BE2C (cell line): ENCODE measurements at regions not wholly inside any gene's neighbourhood (a gene's known extent, or its start where the extent isn't known, plus 50 kb on each side); places are given as distances from the start of the nearest gene placed in this dataset.
"Not testable (repeated sequence)": the region's sequence is repeated elsewhere in the genome, so short reads cannot be mapped to it uniquely, and the experiment has no call there.

Source experiments
- DNase-seq: peaks from one replicate; pipeline ENCODE4 v3.0.0-alpha.2; 2020
- H3K27me3 ChIP-seq: fragments of 250-450 bp; sonication (Bioruptor Pico); 2 replicates; pipeline ENCODE4 v1.5.1; 2020; ENCODE audit warnings: mild to moderate bottlenecking
- H3K36me3 ChIP-seq: fragments of 250-450 bp; sonication (Bioruptor Pico); 2 replicates; pipeline ENCODE4 v1.5.1; 2020; ENCODE audit warnings: mild to moderate bottlenecking
- H3K4me1 ChIP-seq: fragments of 250-450 bp; sonication (Bioruptor Pico); 2 replicates; pipeline ENCODE4 v1.5.1; 2020
- H3K4me3 ChIP-seq: 2 replicates; pipeline ENCODE4 v1.5.1; 2011; ENCODE audit warnings: low read depth, low read length
- H3K9me3 ChIP-seq: fragments of 250-450 bp; sonication (Bioruptor Pico); 2 replicates; pipeline ENCODE4 v1.5.1; 2020
- TF ChIP-seq, protein P1 (sequence below): IDR thresholded peaks from 2 replicates; pipeline ENCODE4 v1.5.1; 2012; ENCODE audit warnings: mild to moderate bottlenecking, low read depth, low read length

DNA sequence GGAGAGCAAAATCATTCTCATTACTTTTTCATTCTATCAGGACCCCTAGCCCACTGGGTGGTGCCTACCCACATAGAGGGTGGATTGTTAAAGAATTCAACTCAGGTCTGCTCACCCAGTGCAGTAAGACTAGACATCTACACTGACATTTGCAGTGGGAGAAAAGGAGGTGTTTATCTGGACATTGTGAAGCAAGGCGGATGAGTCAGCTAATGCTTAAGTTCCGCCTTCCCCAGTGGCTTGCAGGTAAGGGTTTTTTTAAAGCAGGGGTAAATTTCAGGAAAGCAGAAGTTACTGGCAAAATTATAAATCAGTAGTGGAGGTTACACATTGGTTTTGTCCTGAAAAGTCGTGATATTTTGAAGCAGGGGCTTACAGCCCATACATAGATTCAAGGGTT, 359.2 kb upstream of the NPAP1 start:
- not testable (repeated sequence) for H3K9me3 ChIP-seq, H3K4me1 ChIP-seq, H3K36me3 ChIP-seq, H3K4me3 ChIP-seq, H3K27me3 ChIP-seq, DNase-seq

DNA sequence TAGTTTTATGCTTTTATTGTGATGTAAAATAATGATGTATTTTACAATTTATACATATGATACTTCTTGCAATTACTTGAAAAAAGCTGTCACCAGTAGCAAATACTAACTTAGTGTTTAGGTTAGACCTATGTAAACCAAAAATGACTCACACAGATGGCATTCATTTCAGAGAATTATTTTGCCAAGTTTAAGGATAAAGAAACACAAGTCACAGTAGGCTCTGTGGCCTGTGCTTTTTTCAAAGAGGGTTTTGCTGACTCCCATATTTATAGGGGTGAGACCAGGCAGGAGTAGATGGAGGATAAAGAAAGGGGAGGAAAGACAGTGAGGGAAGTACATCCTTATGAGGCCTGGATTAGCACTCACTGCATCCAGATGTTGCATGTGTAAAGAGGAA, 356.6 kb upstream of the NPAP1 start:
- TF ChIP-seq, protein P1, sequence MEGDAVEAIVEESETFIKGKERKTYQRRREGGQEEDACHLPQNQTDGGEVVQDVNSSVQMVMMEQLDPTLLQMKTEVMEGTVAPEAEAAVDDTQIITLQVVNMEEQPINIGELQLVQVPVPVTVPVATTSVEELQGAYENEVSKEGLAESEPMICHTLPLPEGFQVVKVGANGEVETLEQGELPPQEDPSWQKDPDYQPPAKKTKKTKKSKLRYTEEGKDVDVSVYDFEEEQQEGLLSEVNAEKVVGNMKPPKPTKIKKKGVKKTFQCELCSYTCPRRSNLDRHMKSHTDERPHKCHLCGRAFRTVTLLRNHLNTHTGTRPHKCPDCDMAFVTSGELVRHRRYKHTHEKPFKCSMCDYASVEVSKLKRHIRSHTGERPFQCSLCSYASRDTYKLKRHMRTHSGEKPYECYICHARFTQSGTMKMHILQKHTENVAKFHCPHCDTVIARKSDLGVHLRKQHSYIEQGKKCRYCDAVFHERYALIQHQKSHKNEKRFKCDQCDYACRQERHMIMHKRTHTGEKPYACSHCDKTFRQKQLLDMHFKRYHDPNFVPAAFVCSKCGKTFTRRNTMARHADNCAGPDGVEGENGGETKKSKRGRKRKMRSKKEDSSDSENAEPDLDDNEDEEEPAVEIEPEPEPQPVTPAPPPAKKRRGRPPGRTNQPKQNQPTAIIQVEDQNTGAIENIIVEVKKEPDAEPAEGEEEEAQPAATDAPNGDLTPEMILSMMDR: no peak
- Histone ChIP-seq H3K9me3 (no peaks in the 10 kb centered on the region), H3K4me1 (no peaks in the 10 kb centered on the region), H3K4me3 (no peak overlapping the region), H3K36me3 (no peaks in the 10 kb centered on the region), H3K27me3 (no peaks in the 10 kb centered on the region)
- DNase-seq: no peak

DNA sequence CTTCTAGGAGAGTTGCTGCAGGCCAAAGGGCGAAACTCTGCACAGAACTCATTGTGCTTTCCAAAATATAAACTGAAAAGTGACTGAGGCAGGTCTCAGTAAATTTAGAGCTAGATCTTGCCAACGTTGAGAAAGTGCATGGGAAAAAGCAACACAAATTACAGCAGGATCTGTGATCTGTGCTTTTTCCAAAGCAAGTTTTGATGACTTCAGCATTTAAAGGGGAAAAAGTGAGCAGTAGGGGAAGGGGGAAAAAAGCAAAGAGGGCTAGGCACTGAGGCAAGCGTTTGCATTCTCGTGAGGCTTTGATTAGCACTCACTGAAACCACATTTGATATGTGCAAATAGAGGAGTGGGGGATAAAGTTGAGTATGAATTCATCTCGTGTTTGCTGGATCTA, 351.5 kb upstream of the NPAP1 start:
- H3K4me1 ChIP-seq, H3K4me3 ChIP-seq, H3K27me3 ChIP-seq, H3K36me3 ChIP-seq, DNase-seq, H3K9me3 ChIP-seq: not testable (repeated sequence)

DNA sequence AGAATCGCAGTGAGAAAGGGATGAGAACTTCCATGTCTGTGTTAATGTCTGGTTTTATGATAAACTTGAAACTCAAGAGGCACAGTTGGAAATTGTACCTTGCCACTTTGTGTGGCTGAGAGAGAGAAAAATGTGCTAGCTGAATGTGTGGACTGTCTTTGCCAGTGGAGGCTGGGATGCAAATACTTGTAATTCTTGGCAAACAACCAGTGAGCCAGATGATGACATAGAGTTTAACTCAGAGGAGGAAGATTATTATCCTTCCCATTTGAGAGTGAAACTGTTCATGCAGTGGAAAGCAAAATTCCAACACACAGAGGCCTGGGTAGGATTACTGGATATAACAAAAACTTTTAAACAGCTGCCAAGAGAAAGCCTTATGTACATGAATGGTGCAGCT, 349.1 kb upstream of the NPAP1 start:
- H3K4me1 ChIP-seq, H3K9me3 ChIP-seq, DNase-seq, H3K27me3 ChIP-seq, H3K36me3 ChIP-seq, H3K4me3 ChIP-seq: not testable (repeated sequence)

DNA sequence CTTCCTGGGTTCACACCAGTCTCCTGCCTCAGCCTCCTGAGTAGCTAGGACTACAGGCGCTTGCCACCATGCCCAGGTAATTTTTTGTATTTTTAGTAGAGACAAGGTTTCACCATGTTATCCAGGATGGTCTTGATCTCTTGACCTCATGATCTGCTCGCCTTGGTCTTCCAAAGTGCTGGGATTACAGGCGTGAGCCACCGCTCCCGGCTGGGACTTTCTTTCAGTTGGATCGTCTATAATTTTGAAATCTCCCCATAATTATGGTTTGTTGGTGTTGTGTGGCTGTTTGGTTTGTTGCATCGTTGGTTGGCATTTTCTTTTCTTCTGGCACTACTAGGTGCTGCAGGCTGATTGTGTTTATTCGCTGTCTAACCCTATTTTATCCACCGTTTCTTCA, 343.6 kb upstream of the NPAP1 start:
- not testable (repeated sequence) for DNase-seq, H3K27me3 ChIP-seq, H3K9me3 ChIP-seq, H3K4me1 ChIP-seq, H3K36me3 ChIP-seq, H3K4me3 ChIP-seq

DNA sequence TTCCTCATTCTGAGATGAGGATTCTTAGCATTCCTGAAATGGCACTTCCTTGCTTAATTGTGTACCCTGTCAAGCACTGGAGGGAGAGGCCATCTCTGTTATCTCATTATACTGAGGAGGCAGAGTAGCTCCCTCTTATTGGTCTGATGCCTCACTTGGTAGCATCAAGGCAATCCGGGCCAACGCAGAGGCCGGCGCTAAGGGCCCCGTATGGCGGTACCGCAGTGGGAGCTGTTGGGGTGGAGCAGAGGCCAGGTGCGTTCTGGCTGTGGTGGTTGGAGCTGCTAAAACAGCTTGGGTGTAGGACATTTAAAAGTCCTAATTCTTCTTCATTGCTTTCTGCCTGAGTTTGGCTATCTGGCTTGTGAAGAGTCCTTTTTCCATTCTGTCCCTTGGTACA, 333.7 kb upstream of the NPAP1 start:
- not testable (repeated sequence) for H3K27me3 ChIP-seq, H3K36me3 ChIP-seq, H3K9me3 ChIP-seq, DNase-seq, H3K4me1 ChIP-seq, H3K4me3 ChIP-seq

DNA sequence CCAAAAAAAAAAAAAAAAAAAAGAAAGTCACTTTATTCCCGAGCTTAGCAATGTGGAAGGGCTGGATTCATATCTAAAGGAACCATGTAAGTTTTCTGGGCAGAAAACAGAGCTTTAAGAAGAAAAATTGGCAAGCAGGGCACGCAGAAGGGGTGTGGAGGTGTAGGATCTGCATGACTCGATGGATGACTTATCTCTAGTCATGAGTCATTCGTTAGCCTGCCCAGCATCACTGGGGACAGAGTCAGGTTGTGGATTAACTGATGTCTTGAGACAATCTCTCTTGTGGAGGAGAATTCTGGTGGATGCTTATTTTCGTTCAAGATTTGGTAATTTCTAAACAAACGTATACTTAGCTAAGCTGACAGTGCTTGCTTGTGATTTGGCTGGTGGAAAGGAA, 322.8 kb upstream of the NPAP1 start:
- H3K9me3 ChIP-seq, H3K27me3 ChIP-seq, H3K4me1 ChIP-seq, H3K36me3 ChIP-seq, H3K4me3 ChIP-seq, DNase-seq: not testable (repeated sequence)

DNA sequence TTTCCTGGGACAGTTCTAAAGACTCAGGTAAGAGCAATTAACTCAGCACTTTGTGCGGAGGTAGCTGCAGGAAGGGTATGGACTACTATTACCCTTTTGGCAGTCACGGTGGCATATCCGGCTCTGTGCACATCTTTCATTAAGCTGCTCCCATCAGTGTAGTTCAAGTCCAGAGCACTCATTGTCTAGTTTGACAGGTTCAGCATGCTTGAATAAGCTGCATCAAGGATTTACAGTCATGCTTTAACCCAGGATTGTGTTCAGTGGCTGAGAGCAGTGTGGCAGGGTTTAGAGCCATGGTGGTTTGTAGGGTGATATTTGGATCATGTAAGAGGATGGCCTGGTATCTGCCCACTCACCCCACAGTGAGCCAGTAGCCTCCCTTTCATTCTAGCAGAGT, 294.5 kb upstream of the NPAP1 start:
- not testable (repeated sequence) for H3K4me1 ChIP-seq, H3K27me3 ChIP-seq, H3K9me3 ChIP-seq, H3K4me3 ChIP-seq, DNase-seq, H3K36me3 ChIP-seq

DNA sequence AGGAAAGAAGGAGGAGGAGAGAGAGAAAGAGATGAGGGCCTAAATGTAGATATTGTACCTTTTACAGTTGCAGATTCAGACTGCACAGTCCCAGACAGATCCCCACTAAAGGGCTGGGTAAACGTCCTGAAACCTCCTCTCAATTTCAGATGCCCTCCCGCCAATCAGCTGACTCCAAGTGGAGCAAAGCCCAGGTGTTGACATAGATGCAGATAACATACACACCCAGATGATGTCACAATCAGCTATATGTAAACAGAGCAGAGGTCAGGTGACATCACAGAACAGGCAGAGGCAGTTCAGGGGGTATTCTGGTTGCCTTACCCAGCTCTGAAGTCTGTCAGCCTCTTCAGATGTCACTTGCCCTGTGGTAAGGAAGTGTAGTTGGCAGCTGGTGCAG, 290.3 kb upstream of the NPAP1 start:
- not testable (repeated sequence) for H3K4me1 ChIP-seq, DNase-seq, H3K9me3 ChIP-seq, H3K36me3 ChIP-seq, H3K4me3 ChIP-seq, H3K27me3 ChIP-seq

DNA sequence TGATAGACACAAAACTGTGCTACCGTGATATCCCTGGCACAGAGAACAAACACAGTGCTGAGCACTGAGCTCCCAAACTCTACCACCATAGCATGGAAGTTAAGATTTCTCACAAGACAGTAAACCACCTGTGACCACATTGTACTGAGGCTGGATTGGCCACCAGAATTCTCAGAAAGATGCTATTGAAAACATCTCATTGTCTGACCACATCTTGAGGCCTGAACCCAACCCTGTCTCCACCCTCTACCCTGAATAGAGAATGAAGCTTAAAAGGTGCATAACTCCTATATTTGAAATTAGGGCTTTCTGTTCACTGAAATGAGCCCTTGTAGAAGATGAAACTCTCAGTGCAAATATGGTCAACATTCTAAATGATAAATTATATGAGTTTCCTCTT, 281.3 kb upstream of the NPAP1 start:
- Histone ChIP-seq H3K4me3 (no peak overlapping the region), H3K4me1 (no peaks in the 10 kb centered on the region), H3K36me3 (no peaks in the 10 kb centered on the region), H3K27me3 (no peaks in the 10 kb centered on the region), H3K9me3 (no peaks in the 10 kb centered on the region)
- TF ChIP-seq, protein P1: no peak
- DNase-seq: no peak

DNA sequence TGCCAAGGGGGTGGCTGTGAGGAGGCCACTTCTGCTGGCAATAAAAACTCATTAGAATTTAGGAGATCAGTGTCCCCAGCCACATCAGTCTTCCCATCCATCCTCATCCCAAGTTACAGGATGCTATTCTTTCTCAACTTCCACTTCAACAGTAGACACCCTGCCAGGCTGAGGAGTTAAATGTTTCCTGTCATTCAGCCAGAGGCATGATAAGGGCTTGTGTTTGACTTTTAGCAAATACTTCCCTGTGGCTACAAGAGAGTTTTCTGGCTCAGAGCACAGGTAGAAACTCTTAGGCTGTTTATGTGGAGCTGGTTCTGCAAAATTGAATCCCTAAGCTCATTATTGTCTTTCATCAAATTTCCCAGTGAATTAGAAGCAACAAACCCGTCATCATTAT, 262.9 kb upstream of the NPAP1 start:
- H3K4me1 ChIP-seq, DNase-seq, H3K36me3 ChIP-seq, H3K4me3 ChIP-seq, H3K9me3 ChIP-seq, H3K27me3 ChIP-seq: not testable (repeated sequence)

DNA sequence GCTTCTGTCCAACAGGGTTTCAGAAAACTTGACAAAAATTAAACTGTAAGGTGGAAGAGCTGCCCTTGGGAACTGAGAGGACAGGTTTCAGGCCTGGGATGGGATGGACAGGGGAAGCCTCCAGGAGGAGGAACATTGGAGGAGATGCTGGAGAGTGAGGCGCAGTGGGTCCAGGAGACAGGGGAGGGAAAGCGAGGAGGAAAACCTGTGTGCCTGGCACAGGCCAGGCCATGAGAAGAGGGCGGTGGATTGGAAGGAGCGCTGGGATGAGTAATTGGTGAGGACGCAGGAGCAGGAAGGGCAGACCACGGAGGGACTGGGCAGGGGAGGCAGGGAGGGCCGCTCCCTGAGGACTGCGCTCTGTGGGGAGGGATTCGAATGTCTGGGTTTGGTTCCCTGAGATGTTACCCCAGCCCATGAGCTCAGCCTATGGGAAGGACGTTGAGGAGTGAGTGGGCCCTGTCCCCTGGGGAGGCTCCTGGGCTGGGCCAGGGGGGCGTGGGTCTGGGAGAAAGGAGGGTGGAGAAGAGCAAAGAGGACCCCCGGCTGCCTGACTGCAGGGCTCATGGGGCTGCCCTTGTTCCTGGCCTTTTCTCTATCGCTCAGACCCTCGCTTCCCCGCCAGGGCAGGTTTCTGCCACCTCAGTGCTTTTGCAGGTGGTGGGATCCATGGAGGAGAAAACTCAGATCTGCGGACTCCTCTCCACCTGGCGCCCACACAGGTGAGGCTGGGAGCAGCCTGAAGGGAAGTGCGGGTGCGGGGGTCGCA, 249.1 kb upstream of the NPAP1 start:
- H3K4me3 ChIP-seq, H3K36me3 ChIP-seq, H3K4me1 ChIP-seq, H3K9me3 ChIP-seq, DNase-seq, H3K27me3 ChIP-seq: not testable (repeated sequence)

DNA sequence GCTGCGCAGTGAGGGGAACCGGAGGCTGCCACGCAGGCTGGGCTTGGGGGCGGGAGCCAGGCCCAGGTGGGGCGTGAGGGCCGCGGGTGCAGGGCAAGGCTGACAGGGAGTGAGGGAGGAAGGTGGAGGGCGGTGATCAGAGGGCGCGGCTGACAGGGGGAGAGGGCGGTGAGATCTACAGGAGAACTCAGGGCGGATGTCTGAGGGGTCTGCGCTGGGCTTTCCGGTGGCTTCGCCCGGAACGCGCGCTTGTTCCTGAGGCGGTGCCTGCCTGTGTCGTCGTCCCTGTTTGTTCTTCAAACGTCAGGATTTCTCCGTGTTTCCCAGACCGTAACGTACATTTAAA, 248.5 kb upstream of the NPAP1 start:
- not testable (repeated sequence) for H3K27me3 ChIP-seq, H3K36me3 ChIP-seq, H3K4me3 ChIP-seq, DNase-seq, H3K9me3 ChIP-seq, H3K4me1 ChIP-seq

DNA sequence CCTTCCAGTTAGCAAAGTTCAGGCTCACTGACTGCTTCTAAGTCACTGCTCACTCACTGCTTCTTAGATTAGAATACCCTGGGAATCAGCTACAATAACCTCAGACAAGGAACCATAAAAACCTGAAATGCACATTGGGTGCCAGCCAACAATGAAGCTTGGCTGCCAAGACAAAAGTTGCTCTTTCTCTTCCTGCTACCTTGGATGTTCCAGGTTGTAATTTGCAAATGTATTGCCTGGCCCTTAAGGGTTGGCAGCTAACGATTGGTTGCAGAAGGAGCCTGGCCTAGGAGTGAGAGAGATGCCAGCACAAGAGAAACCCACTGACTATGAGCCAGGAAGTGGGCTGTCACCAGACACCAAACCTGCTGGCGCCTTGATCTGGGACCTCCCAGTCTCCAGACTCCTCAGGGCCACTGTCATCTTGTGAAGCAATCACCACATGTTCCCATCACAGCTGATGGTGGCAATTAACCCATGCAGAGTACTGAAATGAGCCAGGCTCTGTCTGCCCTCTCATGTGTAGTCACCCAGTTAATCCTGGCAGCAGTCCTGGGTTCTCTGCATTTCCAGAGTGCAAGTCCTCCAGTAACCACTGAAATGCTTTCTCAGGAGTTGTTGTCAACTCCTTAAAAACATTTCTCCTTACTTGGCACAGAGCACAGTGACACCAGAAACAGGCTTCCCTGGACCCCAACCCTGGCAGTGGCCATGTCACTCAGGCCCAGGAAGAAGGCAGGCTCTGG, 240.3 kb upstream of the NPAP1 start:
- H3K9me3 ChIP-seq, H3K4me3 ChIP-seq, DNase-seq, H3K4me1 ChIP-seq, H3K36me3 ChIP-seq, H3K27me3 ChIP-seq: not testable (repeated sequence)
